H4 (cell line): ENCODE measurements at regions not wholly inside any gene's neighbourhood (a gene's known extent, or its start where the extent isn't known, plus 50 kb on each side); places are given as distances from the start of the nearest gene placed in this dataset.
A peak's percentile ranks its signal among the peaks of the same experiment; 100 is the strongest.

Source experiments
- DNase-seq: peaks from one replicate; pipeline ENCODE4 v3.0.0-alpha.2; 2015; ENCODE audit warnings: low spot score

DNA sequence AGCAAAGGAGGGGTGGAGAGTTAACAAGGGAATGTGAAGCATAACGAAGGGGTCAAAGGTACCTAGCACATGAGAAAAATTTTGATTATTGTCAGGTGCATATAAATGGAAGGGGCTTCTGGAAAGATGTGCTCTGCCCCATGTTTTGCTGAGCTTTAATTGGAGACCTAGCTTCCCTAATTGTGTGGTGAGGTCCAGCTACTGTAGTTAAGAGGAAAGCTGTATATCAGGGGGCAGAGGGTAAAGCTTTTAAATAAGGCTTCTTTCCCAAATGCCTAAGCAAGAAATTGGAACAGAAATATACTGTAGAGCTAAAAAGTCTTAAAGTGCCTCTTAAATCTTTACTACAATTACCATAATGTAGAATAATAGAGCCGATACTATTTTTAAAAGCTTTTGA, 267.2 kb downstream of the MAT2B start:
- DNase-seq: no peak

DNA sequence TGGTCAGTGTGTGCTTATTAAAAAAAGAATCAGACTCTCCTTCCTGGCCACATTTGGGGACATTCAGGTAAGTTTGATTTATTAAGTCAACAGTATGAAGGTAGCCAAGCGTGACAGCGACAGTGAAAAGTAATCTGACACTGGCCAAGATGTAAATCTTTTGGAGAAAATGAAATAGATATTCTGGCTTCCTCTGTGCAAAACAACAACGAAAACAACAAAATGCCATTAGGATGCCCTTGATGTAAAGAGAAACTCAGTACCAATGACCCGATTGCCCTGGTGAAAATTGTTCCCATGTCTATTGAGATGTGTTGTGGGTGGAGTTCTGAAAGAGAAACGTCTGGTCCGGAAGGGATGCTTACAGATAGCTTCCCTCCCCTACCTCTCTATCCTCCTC, 267.8 kb downstream of the MAT2B start:
- DNase-seq: no peak

DNA sequence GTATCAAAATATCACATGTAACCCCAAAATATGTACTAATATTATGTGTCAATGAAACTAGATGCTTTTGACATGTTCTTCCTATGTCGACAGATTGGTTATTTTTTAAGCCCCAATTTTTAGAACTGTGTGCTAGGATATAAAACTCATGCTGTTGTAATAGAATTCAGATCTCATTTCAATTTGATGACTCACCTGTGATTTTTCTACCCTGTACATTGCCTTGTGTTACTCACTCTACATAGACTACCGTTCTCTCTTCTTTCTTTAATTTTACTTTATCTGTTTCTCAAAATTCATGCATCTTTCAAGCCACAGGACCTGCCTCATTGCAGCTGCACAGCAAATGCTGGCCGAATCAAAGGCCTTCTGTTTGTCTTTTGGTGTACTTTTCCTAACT, 284.5 kb downstream of the MAT2B start:
- DNase-seq: no peak

DNA sequence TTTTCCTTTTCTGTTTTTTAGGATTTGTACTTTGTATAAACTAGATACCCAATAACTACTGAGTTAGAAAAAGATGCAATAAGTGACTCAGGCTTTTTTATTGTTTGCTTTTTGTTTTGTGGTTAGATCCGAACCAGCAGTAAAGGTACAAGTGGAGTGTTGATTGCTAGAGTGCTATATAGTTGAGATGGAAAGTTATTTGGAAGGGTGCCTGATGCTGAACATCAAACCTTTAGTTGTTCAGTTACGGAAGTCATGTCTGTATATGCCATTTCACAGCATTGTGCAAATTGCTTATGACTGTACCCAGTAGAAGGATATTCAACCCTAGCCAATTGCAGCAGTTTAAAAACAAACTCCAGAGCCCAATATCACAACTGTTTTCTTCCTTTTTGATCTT, 285.1 kb downstream of the MAT2B start:
- peak; percentile 55 for DNase-seq

DNA sequence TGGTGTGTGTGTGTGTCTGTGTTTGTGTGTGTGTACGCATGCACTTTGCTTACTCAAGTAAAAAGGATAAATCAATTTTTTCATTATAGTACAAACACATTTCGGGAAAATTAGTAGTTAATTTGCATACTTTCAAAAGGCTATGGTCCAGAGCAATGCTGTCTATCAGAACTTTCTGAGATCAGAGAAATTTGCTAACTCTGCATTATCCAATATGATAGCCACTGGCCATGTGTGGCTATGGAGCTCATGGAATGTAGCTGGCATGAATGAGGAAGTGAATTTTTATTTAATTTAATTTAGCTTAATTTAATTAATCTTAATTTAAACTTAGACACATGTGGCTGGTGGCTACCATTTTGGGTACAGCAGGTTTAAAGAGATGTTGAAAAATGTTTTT, 289.6 kb downstream of the MAT2B start:
- no peak for DNase-seq

DNA sequence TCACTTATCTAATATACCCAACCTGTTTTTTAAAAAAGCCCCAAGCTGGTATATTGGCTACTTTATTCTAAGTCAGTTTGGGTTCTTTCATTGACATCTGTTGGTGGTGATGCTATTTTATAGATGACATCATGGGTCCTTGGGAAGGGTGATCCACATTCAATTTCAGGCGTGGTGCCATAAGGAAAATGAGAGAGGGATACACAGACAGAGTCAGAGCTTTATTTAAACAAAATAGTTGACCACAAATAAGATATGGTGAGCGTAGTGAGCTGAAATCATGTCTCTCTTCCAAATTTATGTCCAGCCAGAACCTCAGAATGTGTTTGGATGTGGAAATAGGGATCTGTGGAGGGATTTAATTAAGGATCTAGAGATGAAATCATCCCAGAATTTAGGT, 302.4 kb downstream of the MAT2B start:
- DNase-seq: peak; percentile 6

DNA sequence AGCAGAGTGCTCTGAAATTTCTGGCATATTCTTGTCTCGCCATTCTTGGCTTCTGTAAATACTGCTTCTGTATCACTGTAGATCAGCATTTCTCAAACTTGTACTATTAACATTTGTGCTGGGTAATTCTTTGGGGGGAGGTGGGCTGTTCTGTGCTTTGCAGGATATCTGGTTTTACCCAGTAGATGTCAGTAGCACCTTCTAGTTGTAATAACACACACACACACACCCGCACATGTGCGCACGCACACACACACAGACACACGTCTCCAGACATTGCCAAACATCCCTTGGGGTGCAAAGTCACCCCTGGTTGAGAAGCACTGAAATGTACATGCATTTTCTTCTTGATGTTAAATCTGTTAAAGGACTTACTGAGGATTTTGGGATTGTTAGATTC, 304.1 kb downstream of the MAT2B start:
- no peak for DNase-seq

DNA sequence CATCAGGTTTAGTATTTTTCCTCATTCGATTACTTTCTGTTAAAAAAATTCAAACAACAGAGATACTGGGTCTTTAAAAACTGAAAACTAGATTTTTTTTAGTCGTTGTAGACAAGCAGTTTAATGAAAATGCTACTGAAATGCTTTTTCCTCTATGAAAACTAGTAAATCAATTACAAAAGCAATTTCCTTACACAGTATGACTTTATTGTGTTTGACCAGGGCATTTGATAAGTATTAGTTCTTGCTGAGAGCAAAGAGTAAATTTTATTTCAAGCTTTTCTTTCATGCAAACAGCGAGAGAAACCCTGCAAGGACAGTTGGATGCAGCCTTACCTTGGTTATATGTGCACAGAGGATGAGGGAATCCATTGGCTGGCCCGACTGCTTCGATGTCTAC, 308.5 kb downstream of the MAT2B start:
- DNase-seq: no peak

DNA sequence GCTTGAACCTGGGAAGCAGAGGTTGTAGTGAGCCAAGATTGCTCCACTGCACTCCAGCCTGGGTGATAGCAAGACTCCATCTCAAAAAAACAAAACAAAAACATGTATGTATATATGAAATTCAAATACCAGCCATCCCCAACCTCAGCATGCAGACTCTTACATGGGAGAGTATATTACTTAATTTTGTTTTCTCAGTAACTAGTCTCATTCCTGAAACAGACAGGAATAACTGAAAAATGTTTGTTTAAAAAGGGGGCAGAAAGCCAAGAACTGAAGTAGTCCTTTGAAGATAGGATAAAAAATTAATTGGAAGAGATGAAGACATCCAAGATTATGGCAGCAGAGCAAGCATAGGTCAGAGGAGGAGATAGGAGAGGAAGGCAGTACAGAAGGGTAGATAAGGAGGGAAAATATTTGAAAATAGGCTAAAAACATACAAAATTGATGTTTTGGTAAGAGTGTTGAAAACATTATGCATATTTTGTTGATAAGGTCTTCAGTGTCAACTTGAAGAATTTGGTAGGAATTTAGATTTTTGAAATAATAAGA, 309.9 kb downstream of the MAT2B start:
- no peak for DNase-seq

DNA sequence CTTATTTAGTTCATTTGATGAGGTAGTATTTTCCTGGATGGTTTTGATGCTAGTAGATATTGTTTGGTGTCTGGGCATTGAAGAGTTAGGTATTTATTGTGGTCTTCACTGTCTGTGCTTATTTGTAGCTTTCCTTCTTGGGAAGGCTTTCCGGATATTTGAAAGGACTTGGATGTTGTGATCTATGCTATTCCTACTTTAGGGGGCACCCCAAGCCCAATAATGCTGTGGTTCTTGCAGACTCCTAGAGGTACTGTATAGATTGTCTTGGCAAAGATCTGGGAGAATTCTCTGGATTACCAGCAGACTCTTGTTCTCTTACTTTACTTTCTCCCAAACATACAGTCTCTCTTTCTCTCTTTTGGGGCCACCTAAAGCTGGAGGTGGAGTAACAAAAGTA, 315.7 kb downstream of the MAT2B start:
- DNase-seq: no peak

DNA sequence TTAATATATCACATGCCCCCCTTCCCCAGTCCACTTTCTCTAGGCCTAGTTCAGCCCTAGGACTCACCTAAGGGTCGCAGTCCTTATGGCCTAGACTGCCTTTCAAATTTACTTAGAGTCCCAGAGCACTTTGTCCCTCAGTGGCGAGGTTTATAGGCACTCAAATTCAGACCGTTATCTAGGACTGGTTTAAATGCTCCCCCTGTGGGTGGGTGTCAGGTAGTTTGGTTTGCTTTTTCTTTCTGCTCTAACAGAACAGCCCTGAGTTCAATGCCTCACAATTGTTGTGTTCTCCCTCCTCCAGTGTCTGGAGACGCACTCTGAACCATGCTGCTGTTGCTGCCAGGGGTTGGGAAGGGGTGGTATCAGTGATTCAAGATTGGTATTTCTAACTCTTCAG, 317.1 kb downstream of the MAT2B start:
- DNase-seq: no peak

DNA sequence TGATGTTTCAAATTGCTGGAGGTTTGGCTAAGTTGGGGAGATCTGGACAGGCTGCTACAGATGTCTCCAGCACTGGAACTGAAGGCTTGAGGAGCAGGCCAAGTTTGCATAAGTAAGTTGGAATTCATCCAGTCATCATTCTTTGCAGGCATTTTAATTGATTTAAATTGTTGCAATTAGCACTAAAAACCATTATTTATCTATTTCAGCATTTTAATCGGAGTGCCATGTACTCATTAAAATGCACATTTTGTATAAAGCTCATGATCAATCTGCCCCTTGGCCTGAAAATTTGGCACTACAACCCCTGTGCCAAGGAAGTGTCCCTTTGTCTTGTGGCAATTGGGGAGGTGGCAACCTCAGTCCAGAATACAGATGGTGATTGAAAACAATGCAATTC, 320.2 kb downstream of the MAT2B start:
- DNase-seq: no peak

DNA sequence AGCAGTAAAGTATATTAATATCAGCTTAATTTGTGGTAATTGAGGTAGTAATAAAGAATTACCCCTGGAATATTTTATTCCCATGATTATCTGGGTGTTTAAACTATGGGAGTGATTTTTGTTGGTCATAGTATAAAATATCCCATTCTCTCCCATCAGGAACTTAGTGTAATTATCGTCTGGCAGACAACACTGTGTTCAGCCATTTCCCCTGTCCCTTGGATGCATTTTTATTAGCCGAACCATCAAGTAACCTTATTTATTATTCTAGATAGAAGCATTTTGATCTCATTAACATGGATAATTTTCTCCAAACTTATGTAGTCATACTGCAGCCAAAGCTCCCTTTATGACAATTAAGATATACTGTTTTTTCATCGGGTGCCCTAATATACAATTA, 320.8 kb downstream of the MAT2B start:
- no peak for DNase-seq

DNA sequence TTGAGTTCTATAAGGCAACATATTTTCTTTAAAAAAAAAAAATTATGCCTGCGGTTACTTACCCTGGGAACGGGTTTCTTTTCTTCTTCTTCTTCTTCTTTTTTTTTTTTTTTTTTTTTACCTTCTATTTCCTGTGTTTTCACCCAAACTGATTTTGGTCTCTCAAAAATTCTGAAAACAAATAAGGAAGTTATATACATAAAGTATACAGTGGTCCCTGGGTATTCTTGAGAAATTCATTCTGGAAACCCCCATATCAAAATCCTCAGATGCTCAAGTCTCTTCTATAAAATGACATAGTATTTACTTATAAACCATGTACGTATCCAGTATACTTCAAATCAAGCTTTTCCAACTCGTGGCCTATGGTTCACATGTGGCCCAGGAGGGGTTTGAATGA, 326.7 kb downstream of the MAT2B start:
- DNase-seq: no peak

DNA sequence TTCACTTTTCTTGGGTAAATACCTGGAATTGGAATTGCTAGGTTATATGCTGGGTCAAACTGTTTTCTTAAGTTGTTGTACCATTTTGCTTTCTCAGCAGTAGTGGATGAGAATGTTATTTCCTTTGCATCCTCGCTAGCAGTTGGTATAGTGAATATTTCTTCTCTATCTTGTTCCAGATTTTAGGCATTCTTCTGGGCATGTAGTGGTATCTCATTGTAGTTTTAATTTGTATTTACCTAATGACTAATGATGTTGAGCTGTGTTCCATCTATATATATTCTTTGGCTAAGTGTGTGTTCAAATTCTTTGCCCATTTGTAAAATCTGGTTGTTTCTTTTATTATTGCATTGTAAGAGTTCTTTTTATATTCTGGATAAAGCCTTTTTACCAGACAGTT, 333.3 kb downstream of the MAT2B start:
- DNase-seq: no peak

DNA sequence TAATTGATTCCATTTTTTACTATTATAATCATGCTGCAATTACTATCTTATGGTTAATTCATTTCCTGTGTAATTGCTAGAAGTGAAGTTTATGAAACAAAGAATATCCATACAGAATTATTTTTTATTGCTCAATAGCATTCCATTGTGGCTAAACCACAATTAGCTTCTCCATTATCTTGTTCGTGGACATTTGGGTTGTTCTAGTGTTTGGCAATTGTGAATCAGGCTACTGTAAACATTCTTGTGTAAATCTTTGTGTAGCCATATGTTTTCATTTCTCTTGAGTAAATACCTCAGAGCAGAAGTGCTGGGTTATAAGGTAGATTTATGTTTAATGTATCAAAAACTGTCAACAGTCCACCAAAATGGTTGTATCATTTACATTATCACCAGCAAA, 341.1 kb downstream of the MAT2B start:
- DNase-seq: peak; percentile 48

DNA sequence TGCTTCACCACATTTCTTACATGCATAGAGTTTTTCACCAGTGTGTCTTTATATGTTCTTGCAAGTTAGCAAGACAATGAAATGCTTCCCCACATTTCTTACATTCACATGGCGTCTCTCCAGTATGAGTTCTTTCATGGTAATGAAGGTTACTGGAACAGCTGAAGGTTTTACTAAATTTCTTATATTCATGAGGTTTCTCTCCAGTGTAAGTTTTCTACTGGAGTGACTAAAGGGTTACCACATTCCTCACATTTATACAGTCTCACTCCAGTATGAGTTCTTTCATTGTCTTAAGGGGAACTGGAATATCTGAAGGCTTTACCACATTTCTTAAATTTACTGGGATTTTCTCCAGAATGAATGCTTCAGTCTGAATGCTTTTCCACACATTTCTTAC, 350.3 kb downstream of the MAT2B start:
- DNase-seq: no peak

DNA sequence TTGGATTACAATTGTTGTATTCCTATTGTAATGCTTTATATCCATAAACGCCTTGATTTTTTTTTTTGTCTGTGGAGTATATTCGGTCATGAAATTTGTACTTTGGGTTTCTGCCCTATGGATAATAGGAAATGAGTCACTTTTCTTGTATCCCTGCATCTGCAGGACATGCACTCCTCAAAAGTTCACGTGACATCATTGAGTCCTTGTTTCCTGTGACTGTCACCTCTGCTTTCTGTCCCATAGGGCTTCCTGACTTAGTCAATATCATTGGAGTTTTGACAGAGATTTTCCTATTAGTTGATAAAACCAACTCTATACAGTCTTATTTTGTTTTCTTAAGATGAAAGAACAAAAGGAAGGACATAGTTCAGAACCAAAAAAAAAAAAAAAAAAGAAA, 356.3 kb downstream of the MAT2B start:
- no peak for DNase-seq

DNA sequence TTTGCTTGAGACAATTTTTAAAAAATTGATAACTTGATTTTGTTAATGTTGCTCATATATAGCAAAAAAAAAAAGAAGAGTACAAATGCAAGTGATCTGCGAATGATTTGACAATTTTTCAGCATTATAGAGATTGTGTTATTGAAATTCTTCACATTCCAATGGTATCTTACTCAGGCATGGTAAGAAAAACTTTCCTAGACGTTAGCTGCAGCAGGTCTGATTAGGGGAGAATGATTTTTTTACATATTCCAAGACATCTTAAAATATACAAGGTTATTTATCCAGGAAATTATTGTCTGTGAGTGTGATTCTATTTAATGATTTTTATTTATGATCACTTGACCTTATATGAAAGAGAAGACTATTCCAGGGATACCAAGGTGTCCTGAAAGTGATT, 361.9 kb downstream of the MAT2B start:
- DNase-seq: no peak

DNA sequence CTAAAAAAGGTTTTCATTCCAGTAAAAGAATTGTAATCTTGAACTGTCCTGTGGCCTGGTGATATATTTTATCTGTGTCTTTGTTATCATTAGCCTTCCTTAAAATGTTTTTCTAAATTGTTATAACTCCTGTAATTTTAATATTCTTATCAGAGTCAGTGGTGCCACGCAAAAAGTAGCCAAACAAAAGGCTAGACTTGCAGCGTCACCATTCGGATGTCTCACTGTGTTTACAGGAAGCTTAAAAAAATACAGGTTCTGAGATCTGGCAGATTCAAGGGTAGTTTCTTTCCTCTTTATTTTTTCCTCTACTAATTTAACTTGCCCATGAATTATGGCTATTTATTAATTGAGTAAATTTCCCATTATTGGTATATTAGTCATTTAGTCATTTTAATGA, 362.3 kb downstream of the MAT2B start:
- peak; percentile 31 for DNase-seq

DNA sequence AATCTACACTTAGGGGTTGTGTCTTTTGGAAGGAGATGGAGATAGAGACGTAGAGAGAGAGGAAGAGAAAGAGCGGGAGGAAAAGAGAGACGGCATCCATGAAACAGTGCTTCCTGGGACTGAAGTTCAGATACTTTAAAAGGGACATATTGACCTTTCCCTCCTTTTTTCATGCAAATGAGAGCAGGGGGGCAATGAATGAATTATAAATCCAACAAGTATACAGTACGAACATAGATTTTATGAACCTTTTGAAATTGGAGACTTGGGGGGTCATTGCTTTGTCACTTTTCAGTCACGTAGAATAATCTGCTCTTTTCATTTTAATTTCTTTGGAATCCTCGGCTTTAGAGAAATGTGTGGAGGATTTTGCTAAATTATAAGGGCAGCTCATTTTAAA, 364.2 kb downstream of the MAT2B start:
- no peak for DNase-seq

DNA sequence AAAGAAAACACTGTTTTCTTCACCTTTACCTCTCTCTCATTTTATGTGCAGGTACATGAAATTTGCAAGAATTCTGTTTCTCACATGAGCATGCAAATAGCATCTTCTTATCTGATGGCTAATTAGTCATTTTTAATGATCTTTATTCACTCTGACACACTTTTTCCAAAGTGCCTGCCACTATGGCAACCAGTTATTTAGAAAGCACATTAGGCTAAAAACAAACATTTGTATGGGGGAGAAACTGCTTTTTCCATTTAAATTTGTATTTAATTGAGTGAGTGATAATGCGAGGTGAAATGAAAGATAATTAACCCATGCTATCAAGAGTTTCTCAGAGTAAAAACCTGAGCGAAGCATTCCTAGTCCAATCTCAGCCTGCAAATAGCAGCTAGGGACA, 365.0 kb downstream of the MAT2B start:
- no peak for DNase-seq

DNA sequence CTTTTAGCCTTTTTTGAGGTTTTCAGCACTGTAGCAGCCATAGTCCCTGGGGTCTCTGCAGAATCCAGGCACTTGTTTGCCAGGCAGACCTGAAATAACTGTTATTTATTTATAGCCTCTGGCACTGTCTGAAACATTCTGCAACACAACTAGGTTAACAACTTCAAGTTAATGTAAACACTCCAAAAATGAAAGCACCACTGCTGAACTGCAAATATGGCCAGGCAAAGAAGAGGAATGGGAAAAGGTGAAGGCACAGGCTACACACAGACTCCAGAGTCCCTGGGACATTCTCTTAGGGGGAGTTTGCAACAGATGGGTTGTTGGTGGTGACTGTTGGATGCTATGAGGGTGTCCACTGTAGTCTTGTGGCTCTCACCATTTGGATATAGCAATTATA, 369.0 kb downstream of the MAT2B start:
- peak; percentile 12 for DNase-seq

DNA sequence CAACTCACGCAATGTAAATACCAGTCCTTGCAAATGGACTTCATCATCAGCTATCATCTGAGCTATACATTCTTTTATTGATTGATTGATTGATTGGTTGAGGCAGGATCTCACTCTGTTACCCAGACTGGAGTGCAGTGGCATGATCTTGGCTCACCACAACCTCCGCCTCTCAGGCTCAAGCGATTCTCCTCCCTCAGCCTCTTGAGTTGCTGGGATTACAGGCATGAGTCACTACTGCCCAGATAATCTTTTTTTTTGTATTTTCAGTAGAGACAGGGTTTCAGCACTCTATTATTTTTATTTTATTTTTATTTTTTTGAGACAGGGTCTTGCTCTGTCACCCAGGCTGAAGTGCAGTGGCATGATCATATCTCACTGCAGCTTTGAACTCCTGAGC, 369.5 kb downstream of the MAT2B start:
- DNase-seq: peak; percentile 30

DNA sequence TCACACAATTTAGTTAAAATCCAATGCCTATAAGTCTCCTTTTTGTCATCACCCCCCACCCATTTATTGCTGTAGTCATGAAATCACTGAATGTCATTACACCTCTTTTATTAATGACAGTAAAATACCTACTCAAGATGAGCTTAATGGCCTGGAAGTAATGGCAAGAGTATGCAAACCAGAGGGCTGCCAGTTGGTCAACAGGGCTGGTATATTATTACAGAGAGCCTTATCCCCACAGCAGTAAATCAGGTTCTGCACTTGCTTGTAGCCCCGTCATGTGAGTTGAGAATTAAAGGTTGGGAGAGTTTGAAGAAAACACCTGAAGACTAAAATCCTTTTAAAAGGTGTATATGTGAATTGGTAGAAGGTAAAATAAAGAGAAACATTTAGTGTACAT, 372.4 kb downstream of the MAT2B start:
- no peak for DNase-seq
